BJ (cell line): ENCODE measurements at regions not wholly inside any gene's neighbourhood (a gene's known extent, or its start where the extent isn't known, plus 50 kb on each side); places are given as distances from the start of the nearest gene placed in this dataset.

ENCODE experiments used
- CTCF ChIA-PET: fragments of 350-600 bp; formaldehyde crosslinking; extraction: SDS; loops from one replicate; lab custom pipeline; 2021; ENCODE audit warnings: antibody characterized with exemption, inconsistent platforms; lab: Yijun Ruan, JAX
- POLR2A ChIA-PET: fragments of 300-600 bp; sonication (Branson Sonifier 250); formaldehyde crosslinking; extraction: SDS; loops from one replicate; lab custom pipeline; 2021; ENCODE audit warnings: antibody characterized with exemption; lab: Charles Lee
- DNase-seq: peaks from one replicate; pipeline ENCODE4 v3.0.0-alpha.2; 2011; ENCODE audit warnings: low read depth
- H3K27me3 ChIP-seq: 2 replicates; pipeline ENCODE4 v1.6.0; 2011; ENCODE audit warnings: low read length; ENCODE audit not compliant: control insufficient read depth, insufficient read depth
- H3K36me3 ChIP-seq: 2 replicates; pipeline ENCODE4 v1.5.1; 2011; ENCODE audit warnings: low read length; ENCODE audit not compliant: control insufficient read depth, insufficient read depth
- H3K4me3 ChIP-seq: 2 replicates; pipeline ENCODE4 v1.5.1; 2011; ENCODE audit warnings: low read depth, mild to moderate bottlenecking, control low read depth, low read length
- CTCF ChIP-seq: IDR thresholded peaks from 2 replicates; pipeline ENCODE4 v1.5.1; 2011; ENCODE audit warnings: low read depth, mild to moderate bottlenecking, control low read depth, inconsistent platforms, low read length, moderate library complexity; ENCODE audit not compliant: insufficient read depth

- H3K27me3 ChIP-seq = no peaks in the 10 kb centered on the region
- H3K36me3 ChIP-seq = no peaks in the 10 kb centered on the region
- POLR2A ChIA-PET = no interaction called here
- CTCF ChIA-PET = no interaction called here
- no peak for DNase-seq
- H3K4me3 ChIP-seq = no peak overlapping the region
- no peak for TF ChIP-seq CTCF
Observed at GRCh38 chr4:165612936-165613335, 234.1 kb downstream of the CPE start.

- ChIA-PET POLR2A (no interaction called here), CTCF (no interaction called here)
- no peak for DNase-seq
Observed at GRCh38 chr4:165613581-165613980, 234.8 kb downstream of the CPE start.

GRCh38 chr4:165620913-165621312, 242.1 kb downstream of the CPE start:
- TF ChIP-seq CTCF = no peak
- Histone ChIP-seq H3K27me3 (no peaks in the 10 kb centered on the region), H3K4me3 (no peak overlapping the region), H3K36me3 (no peaks in the 10 kb centered on the region)
- ChIA-PET CTCF (no interaction called here), POLR2A (no interaction called here)
- no peak for DNase-seq

More at GRCh38 chr4:165613581-165613980, 234.8 kb downstream of the CPE start:
- no peak for TF ChIP-seq CTCF
- Histone ChIP-seq H3K36me3 (no peaks in the 10 kb centered on the region), H3K27me3 (no peaks in the 10 kb centered on the region), H3K4me3 (no peak overlapping the region)

- ChIA-PET POLR2A (no interaction called here), CTCF (no interaction called here)
- no peak for TF ChIP-seq CTCF
- H3K27me3 ChIP-seq = no peaks in the 10 kb centered on the region
- no peak overlapping the region for H3K4me3 ChIP-seq
- no peak for DNase-seq
- no peaks in the 10 kb centered on the region for H3K36me3 ChIP-seq
Observed at GRCh38 chr4:165621983-165622382, 243.2 kb downstream of the CPE start.

DNA sequence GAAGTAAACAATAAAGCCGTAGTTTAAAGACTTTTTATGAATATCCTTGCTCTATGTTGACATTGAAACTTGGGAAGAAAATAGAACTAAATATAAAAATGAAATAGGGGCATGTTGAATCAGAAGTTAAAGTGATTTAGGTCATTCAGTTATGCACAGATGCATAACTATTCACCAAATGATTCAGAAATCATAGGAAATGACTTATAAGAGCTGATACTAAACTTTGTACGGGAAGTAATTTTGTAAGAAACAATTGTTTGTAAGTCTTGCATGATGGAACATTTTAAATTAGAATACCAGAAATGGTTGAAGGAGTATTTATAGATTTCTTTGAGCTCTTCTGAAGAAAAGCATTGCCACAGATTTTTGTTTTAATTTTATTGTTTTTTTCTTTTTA, 246.5 kb downstream of the CPE start:
- no peak for TF ChIP-seq CTCF
- ChIA-PET POLR2A (no interaction called here), CTCF (no interaction called here)
- Histone ChIP-seq H3K36me3 (no peaks in the 10 kb centered on the region), H3K4me3 (no peak overlapping the region), H3K27me3 (no peaks in the 10 kb centered on the region)
- DNase-seq = no peak
